HG03175 (cell line): ENCODE measurements at regions not wholly inside any gene's neighbourhood (a gene's known extent, or its start where the extent isn't known, plus 50 kb on each side); places are given as distances from the start of the nearest gene placed in this dataset.
"Not testable (repeated sequence)": the region's sequence is repeated elsewhere in the genome, so short reads cannot be mapped to it uniquely, and the experiment has no call there.

Source experiments
- ATAC-seq: cut with Tn5 transposase; IDR thresholded peaks from one replicate; pipeline ENCODE4 v1.9.1; 2021; ENCODE audit warnings: mild to moderate bottlenecking, moderate library complexity; ENCODE audit not compliant: unreplicated experiment

GRCh38 chr10:43922335-43923280, 273.9 kb upstream of the ZNF32 start:
- no peak for ATAC-seq

DNA sequence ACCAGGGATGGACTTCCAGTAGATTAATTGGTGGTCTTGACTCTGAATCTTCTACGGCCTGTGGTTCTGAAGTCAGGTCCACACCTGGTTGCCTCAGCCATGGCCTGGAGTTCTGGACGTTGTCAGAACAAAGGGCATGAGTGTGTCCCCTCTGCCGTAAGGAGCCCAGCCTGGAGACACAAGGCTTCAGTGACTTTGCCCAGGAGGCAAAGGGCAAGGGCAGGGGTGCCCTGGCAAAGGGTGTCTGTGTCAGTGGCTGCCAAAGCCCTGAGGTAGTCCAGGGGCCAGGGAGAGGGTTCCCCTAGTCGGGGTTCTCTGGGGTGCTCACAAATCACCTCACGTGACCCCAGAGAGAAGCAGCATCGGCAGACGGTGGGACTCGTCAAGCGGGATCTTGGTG, 273.2 kb upstream of the ZNF32 start:
- no peak for ATAC-seq

DNA sequence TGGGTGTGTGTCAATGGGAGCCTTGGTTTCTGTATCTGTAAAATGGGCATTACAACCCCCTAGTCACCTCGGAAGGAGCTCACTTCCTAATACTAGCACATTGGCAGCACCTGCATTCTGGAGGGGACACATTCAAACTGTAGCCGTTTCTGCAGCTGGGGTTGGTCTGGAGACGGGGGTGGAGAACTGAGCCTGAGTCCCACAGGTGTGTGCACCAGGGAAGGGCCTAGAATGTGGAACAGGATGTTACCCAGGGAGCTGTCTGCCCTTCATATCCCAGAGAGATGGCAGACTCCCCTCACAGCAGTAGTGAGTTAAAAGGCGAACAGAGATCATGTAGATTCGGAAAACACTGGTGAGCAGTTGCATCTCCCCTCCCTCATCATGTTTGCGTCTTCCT, 272.8 kb upstream of the ZNF32 start:
- no peak for ATAC-seq

- not testable (repeated sequence) for ATAC-seq
Measured at GRCh38 chr10:43920236-43920758, 271.6 kb upstream of the ZNF32 start.

DNA sequence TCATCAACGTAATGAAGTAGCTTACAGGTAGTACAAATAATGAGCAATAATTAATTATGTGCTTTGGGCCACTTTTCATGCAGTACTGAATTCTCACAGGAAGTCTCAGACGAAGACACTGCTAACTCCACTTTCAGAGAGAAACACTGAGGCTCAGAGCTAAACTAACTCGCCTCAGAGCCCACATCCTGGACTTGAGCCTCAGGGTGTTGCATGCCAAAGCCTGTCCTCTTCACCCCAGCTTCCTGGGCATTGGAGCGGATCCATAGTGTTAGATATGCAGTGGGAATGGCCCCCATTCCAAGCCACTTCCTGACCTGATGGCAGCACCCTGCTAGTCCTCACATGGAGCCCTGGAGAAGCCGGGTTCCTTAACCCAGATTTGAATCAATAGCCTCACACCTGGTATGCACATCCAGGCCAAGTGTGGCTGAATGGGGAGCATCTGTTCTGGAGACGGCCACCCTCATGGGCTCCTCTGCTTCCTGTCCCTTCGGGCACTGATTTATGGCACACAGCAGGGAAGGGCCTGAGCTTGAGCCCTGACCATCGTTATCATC, 265.1 kb upstream of the ZNF32 start:
- no peak for ATAC-seq

- ATAC-seq, result no peak
Measured at GRCh38 chr10:43912469-43912868, 263.8 kb upstream of the ZNF32 start.

DNA sequence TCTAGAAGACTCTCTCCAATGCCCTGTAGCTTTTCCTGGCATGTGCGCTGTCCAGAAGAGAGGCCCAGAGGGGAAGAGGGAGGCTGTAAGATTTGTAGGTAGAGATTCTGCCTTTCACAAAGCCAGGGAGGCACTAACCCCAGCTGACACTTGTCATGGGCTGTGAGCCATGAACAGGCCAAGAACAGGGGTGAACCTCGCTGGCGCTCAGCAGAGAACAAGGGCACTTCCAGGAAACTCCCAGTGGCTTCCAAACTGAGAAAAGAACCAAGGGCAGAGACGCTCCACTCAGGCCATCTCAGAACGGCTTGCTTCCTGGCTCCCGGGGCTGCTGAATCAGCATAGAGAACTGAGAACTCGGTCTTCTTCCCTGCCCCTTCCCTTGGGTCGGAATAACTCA, 257.8 kb upstream of the ZNF32 start:
- ATAC-seq, result no peak

DNA sequence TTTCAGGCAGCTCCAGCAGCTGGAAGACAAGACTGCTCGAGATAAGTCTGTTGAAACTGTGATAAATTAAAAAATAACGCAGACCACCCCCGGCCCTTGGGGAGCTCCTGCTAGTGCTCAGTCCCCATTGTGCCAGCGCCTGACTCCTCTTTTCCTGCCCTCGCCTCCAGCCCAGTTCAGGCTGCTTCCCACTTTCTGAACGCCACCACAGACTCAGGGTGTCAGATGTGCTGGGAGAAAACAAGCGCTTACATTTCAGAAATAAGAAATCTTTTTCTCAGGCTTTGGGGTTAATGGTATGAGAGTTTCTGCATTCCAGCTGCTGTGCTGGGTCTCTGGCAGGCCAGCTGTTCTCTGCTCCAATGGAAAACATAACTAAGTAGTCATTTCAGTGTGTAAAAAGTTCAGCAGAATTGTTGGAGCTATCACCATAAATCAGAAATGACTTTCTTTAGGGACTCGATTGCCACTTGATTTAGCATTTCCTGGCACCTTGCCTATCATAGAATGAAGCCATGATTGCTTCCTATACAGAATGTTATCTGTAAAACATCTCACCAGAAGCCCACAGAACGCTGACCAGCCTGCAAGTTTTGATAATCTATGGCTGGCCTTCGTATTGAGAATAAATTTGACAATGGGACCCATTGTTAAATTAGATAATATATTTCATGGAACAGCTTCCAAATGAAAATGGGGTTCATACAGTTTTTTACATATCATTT, 257.0 kb upstream of the ZNF32 start:
- no peak for ATAC-seq

DNA sequence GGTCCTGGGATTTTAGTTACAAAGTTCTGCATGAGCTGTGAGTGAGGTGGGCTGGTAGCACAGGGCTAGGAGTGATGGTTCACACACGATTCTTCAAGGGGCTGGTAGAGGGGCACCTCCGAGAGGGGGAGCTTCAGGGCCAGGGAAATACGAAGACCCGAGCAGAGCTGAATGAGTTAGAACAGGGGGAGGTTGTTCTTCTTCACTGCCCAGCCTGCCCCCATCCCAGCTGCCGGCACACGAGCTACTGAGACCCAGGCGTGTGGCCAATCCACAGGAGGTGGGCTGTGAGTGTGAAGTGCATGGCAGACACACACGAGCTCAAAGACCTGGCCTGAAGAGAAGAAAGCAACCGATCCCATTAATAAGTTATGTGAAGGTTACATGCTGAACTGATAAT, 256.2 kb upstream of the ZNF32 start:
- no peak for ATAC-seq

- ATAC-seq, result no peak
Measured at GRCh38 chr10:43904301-43904700, 255.6 kb upstream of the ZNF32 start.

DNA sequence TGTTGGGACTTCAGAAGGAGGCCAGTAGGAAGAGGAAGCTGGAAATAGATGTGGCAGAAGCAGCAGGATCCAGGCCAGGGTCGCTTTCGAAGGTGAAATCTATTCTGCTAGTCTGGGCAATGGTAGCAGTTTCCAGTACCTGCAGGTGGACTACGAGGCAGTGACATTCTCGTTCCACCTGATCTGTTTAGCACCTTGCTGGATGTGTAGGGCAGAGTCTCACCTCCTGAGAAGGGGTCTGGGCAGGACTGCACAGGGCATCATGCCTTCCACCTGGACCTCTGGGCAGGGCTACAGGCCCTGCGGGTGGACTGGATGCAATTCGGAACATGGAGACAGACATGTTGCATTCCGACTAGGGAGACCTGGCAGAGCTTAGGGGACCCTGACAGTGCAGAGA, 254.8 kb upstream of the ZNF32 start:
- no peak for ATAC-seq

DNA sequence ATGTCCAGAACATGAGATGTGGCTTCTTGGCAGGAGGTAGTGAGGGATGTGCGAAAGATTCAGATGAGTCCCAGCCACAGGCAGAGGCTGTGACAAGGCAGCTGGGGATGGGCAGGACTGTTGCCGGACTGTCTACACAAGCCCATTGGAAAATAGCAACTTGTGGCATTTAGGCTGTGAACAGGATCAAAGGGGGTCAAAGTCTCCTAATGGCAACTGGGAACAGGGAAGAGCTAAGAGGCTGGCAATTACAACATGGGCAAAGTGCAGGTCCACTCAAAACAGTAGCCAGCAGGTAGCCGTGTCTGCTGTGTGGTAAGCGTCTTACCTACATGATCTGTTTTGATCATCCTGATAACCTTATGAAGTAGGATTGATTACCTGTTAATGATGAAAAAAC, 254.2 kb upstream of the ZNF32 start:
- no peak for ATAC-seq

- no peak for ATAC-seq
Measured at GRCh38 chr10:43901744-43902504, 253.2 kb upstream of the ZNF32 start.

DNA sequence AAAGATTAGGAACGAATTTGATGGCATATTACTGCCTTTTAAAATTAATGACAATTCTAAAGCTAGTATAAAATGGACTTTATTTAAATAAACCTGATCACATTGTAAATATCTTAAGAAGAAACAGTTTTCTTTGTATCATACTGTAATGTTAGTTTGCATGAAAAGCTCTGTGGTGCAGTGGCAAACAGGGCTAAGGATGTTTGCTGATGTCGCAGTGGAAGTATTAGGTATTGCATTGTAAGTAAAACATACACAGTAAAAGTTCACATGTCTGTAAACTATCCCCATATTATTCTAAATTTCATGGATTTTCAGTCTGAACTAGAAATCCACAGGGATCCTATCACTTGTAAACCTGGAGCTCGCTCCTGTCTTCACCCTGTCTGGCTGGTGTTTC, 252.6 kb upstream of the ZNF32 start:
- ATAC-seq, result no peak

GRCh38 chr10:43900571-43900970, 251.9 kb upstream of the ZNF32 start:
- no peak for ATAC-seq

- ATAC-seq, result no peak
Measured at GRCh38 chr10:43899224-43899959, 250.7 kb upstream of the ZNF32 start.

GRCh38 chr10:43898592-43898991, 249.9 kb upstream of the ZNF32 start:
- no peak for ATAC-seq

GRCh38 chr10:43897765-43898419, 249.2 kb upstream of the ZNF32 start:
- no peak for ATAC-seq

DNA sequence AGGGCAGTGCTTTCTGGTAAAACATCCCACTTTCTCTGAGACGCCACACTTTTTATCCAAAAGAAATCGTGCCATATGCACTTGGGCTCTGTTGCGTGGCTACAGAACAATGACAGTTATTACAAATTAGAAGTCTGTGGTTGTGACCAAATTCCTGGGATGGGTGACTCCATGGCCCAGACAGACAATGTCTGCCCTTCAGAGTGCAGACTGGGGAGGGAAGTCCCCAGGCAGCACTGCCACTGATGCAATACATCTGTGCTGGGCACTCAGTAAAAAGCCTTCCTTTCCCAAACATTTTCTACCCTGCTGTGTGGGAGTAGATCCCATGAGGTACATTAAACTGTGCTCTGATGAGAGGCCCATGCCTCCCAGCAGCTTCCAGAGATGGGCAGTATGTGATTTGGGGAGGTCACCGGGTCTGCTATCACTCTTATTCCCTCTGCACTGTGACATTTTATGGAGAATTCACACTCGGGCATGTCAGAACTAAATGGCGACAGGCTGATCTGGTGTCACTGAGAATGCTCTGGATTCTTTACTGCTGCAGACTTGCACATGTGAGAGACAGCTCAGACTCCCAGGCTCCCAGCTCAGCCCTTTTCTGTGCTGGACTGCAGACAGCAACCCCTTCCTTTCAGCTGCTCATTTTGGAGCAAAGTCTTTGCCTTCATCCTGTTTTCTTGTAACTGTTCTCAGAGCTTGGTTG, 243.5 kb upstream of the ZNF32 start:
- ATAC-seq, result no peak
